GM10248 (cell line): ENCODE measurements at regions not wholly inside any gene's neighbourhood (a gene's known extent, or its start where the extent isn't known, plus 50 kb on each side); places are given as distances from the start of the nearest gene placed in this dataset.

Experiments
- CTCF ChIA-PET: fragments of 300-600 bp; sonication (Branson Sonifier 250); formaldehyde crosslinking; extraction: SDS; loops from one replicate; lab custom pipeline; 2021; ENCODE audit warnings: antibody characterized with exemption; lab: Yijun Ruan, JAX
- POLR2A ChIA-PET: fragments of 350-650 bp; sonication (Branson Sonifier 250); formaldehyde crosslinking; extraction: SDS; loops from one replicate; lab custom pipeline; 2020; ENCODE audit warnings: antibody characterized with exemption; lab: Yijun Ruan, JAX
- DNase-seq: peaks from one replicate; pipeline ENCODE4 v3.0.0; 2012; ENCODE audit errors: extremely low spot score
- TF ChIP-seq, protein P1 (sequence below): IDR thresholded peaks from 2 replicates; pipeline ENCODE4 v1.5.1; 2012; ENCODE audit warnings: mild to moderate bottlenecking, low read depth; ENCODE audit errors: extremely low read depth, missing control alignments, control extremely low read depth

DNA sequence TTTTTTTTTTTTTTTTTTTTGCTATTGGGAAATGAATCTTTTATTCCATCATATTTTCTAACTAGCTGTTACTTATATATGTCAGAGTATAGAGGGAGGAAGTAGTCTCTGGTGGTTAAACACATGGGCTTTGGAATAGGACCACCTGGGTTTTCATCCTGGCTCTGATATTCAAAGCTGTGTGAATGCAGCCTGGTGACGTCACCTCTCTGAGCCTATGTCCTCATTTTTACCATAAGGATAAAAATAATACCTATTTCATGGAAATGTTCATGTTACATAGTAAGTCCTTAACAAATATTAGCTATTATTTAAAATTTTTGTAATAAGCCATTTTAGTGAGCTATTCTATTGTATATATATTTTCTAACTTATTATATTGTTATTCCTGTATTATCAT lies 58.8 kb upstream of the TOX2 start:
- TF ChIP-seq, protein P1, sequence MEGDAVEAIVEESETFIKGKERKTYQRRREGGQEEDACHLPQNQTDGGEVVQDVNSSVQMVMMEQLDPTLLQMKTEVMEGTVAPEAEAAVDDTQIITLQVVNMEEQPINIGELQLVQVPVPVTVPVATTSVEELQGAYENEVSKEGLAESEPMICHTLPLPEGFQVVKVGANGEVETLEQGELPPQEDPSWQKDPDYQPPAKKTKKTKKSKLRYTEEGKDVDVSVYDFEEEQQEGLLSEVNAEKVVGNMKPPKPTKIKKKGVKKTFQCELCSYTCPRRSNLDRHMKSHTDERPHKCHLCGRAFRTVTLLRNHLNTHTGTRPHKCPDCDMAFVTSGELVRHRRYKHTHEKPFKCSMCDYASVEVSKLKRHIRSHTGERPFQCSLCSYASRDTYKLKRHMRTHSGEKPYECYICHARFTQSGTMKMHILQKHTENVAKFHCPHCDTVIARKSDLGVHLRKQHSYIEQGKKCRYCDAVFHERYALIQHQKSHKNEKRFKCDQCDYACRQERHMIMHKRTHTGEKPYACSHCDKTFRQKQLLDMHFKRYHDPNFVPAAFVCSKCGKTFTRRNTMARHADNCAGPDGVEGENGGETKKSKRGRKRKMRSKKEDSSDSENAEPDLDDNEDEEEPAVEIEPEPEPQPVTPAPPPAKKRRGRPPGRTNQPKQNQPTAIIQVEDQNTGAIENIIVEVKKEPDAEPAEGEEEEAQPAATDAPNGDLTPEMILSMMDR: no peak
- DNase-seq: no peak
- ChIA-PET POLR2A (interaction anchor here (0.6 kb wide), 1 partner anchor 9 kb away, joined by 11 read pairs; no protein-coding TSS in a partner anchor), CTCF (interaction anchor here (0.8 to 1.5 kb wide), 3 partner anchors 11 to 38 kb away, joined by 3 to 4 read pairs (median 3); no protein-coding TSS in a partner anchor)

DNA sequence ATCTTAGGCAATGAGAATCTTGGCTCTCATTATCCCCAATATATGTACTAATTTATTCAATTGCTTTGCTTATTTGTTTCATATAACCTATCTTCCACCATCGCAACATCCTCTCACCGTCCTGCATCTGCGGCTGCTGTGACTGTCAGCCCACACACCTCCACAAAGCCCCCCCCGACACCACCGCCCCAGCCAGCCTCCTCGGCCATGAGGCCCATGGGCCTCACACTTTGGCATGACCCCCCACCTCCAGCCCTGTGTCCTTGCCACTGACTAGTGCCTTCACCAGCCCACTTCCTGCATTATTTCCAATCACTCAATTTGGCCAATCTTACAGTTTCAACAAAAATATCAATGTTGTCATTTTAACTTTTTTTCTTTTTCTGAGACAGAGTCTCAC lies 60.7 kb upstream of the TOX2 start:
- CTCF ChIA-PET: interaction anchor here (1.3 kb wide), 1 partner anchor 14 kb away, joined by 4 read pairs; no protein-coding TSS in a partner anchor
- DNase-seq: no peak
- TF ChIP-seq, protein P1: no peak
- POLR2A ChIA-PET: no interaction called here

DNA sequence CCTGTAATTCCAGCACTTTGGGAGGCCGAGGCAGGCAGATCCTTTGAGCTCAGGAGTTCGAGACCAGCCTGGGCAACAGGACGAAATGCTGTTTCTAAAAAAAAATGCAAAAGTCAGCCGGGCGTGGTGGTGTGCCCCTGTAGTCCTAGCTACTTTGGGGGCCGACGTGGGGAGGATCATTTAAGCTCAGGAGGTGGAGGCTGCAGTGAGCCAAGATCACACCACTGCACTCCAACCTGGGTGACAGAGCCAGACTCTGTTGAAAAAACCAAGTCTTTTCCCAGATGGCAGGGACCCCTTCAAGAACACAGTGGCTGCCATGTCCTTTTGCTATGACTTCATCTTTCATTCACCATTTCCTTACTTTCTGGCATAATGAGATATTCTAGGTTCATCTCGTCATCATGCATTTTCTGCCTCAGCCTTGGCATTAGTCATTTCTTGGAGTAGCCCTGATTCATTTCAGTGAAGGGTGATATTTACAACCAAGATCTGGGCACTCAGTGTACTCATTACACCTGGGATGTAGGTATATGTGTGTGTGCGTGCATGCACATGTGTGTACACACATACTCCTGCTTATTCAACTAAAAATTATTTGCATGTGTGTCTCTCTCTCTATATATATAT lies 61.4 kb upstream of the TOX2 start:
- TF ChIP-seq, protein P1: no peak
- CTCF ChIA-PET: interaction anchor here (0.7 to 1.4 kb wide), 3 partner anchors 10 to 27 kb away, joined by 3 to 5 read pairs (median 3); no protein-coding TSS in a partner anchor
- POLR2A ChIA-PET: no interaction called here
- DNase-seq: no peak

DNA sequence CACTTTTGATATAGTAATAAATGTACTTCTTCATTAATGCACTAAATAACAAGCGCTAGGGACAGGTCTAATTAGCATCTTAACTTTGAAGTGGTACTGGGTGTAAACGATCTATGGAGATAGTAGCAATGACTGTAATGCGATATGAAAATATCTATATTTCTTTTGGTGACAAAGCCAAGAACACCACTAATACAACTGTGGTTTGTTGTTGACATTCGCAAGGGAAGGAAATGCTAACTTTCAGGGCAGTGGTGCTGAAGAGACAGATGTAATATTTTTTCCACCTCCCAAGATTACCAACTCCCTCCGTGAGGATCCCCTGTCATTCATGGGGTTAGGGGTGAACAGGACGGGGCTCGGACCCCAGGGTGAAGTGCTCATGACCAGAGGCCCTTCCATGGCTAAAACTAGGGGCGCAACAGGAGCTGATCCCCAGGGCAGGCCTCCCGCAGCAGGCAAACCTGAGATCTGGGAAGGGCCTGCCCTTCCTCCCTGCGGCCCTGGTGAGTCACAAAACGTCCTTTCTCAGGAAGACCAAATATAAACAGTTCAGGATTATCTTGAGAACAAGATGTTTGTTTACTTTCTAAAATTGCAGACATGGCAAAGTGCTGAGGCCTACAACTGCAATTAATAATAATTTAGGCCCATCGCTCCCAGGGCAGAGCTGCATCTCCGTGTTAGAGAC lies 65.0 kb upstream of the TOX2 start:
- TF ChIP-seq, protein P1: no peak
- ChIA-PET CTCF (no interaction called here), POLR2A (no interaction called here)
- DNase-seq: no peak

DNA sequence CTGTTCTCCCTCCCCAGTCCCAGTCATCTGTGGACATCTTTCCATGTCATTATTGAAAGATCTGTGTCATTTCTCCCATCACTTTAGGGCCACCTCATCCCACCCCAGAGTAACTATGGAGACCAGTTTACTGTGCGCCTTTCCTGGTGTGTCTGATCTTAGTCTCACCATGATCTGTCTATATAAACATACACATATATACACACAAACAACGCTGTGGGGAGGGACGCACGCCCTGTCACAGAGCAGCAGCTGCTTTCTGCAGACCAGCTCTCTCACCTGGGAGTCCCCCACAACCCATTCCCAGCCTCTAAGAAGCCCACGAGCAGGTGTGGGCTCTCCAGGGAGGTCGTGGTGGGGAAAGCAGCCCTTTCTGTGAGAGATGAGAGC lies 68.1 kb upstream of the TOX2 start:
- ChIA-PET POLR2A (no interaction called here), CTCF (interaction anchor here (1.2 to 1.9 kb wide), 3 partner anchors 13 to 234 kb away, joined by 4 to 6 read pairs (median 4); no protein-coding TSS in a partner anchor)
- TF ChIP-seq, protein P1: no peak
- DNase-seq: no peak

DNA sequence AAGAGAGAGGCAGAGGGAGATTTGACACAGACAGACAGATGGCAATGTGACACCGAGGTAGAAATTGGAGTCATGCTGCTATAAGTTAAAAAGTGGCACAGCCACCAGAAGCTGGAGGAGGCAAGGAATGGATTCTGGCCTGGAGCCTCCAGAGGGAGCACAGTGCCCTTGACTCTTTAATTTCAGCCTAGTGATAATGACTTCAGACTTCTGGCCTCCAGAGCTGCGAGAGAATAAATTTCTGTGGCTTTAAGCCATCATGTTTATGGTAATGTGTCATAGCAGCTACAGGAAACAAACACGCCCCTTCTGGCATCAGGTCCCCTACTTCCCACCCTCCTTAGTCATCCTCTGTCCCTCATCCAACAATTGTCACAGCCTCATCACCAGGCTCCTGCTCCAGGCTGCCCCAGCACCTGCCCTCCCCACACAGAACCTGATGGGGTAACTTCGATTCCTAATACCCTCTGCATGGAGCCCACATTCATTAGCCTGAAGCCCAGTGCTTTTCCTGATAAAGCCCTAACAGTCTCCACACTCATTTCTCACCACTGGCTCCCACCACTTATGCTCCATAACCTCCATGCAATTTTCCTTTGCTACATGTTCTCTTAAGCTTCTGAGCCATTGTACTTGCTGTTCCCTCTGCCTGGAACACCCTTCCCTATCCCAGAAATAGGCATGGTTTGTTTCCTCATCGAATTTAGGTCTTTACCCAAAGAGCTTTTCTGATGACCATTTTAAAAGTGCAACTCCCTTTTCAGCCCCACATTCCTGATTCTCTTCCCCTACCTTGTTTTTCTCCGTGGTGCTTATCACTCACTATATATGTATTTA lies 69.7 kb upstream of the TOX2 start:
- POLR2A ChIA-PET: no interaction called here
- TF ChIP-seq, protein P1: no peak
- DNase-seq: no peak
- CTCF ChIA-PET: interaction anchor here (1.4 to 1.9 kb wide), 3 partner anchors 17 to 235 kb away, joined by 4 to 6 read pairs (median 4); no protein-coding TSS in a partner anchor
